HTR-8/SVneo (cell line): ENCODE measurements at regions not wholly inside any gene's neighbourhood (a gene's known extent, or its start where the extent isn't known, plus 50 kb on each side); places are given as distances from the start of the nearest gene placed in this dataset.
A peak's percentile ranks its signal among the peaks of the same experiment; 100 is the strongest.

Source experiments
- DNase-seq: peaks from one replicate; pipeline ENCODE4 v3.0.0; 2011; ENCODE audit warnings: low spot score, mixed read lengths; ENCODE audit not compliant: insufficient read length
- FAIRE-seq: peaks from 2 replicates; lab custom pipeline; 2011; peaks lifted over from hg19 to GRCh38; lab: Jason Lieb, UNC

DNA sequence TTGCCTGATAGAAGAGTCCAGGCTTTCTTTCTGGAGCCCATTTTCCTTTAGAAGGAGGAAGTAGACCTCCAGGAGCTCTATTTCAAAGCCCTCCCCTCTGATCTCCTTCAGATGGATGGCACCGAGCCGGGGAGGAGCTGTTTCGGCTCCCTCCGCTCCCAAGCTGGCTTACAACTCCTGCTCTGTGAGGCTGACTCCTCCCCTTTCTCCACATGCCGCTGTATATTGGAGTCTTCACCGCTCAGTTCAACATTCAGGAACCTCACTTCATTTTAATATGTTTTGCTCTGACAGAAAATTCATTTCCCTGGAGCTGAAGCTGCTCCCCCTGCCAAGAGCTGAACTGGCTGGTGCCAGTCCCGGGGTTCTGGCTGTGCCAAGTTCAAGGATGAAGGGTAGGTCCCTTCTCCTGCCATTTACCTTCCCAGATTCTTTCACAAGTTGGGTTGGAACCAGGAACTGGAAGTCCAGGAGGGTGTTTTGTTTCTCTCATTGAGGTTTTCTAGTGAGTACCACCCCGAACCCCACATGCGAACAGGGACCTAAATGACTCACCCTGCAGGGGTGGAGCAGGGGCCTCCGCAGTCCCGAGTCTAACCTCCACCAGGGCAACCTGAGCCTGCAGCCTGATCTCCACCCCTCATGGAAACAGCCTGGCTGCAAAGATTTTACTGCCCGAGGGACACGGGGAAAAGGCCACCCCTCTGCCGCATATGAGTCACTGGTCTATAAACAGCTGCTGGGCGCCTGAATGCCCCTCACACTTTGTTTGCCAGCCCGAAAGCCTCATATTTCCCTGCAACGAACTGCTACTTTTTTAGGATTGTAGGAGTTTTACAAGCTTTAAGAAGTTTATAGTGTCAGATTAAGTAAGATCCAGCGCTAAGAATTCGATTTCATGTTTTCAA lies 68.6 kb upstream of the FOXA2 start:
- FAIRE-seq: no peak
- DNase-seq: no peak

DNA sequence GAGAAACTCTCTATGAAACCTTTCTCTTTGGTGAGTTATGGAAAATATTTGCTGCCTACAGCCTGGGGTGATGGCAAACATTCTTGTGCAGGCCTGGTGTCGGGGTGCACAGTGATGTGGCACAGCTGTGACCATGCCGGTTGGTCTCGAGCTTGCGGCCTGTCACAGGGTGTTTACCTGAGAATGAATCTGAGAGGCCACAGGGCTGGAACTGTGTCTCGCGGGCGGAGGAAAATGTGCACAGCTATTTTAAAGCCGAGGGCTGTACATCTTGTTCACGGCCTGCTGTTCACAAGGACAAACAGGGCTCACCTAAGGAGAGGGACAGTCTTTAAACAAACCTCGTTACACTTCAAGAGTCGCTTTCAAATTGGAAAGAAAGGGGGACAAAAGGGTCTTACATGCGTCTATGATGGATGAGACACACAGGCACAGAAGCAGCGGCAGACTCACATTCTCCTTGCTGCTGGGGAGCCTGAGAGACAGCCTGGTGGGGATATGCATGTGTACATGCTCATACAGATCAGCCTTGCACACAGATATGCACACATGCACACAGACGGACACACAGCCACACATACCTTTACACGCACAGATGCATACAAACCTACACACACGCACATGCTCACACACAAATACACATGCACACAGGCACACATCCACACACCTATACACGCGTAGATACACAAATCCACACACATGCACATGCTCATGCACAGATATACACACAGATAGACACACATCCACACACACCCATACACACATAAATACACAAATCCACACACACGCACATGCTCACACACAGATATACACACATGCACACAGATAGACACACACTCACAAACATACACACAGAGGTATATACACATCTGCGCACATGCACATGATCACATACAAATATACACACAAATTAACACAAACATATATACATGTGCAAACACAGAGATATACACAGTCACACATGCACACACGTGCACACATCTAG lies 69.6 kb upstream of the FOXA2 start:
- FAIRE-seq: peak; percentile 78
- no peak for DNase-seq

DNA sequence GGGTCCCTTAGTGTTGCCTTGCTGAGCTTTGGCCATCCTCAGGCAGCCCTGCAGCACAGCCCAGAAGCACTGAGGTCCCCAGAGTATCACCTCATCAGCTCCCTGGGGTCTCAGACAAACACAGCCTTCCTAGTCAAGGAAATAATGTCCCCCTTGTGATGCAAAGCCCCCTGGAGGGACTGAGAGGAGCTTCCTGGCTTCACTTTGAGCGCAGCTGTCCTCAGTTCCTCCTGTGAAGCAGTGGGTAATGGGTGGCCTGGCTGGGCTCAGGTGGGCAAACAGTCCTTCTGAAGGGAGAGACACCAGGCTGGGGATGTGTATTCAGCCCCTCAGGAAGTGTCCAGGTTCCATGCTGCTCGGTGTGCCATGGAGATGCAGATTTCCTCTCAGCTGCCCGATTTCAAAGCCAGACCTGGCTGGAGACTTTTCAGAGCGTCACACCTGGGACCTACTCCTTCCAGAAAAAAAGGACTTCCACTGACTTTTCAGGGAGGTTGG lies 79.2 kb upstream of the FOXA2 start:
- DNase-seq: no peak

DNA sequence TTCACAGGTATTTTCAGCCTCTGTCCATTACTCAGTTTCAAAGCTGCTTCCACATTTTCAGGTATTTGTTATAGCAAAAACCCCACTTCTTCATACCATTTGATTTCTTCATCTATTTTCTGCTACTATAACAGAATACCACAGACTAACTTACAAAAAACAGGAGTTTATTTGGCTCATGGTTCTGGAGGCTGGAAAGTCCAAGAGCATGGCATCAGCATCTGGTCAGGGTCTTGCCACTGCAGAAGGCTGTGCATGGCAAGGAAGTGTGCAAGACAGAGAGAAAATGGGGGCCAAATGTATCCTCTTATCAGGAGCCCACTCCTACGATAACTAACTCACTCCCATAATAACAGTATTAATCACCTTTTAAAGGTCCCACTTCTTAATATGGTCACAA lies 82.8 kb upstream of the FOXA2 start:
- DNase-seq (no peak), FAIRE-seq (no peak)

More for the DNA sequence above, 79.2 kb upstream of the FOXA2 start:
- no peak for FAIRE-seq

DNA sequence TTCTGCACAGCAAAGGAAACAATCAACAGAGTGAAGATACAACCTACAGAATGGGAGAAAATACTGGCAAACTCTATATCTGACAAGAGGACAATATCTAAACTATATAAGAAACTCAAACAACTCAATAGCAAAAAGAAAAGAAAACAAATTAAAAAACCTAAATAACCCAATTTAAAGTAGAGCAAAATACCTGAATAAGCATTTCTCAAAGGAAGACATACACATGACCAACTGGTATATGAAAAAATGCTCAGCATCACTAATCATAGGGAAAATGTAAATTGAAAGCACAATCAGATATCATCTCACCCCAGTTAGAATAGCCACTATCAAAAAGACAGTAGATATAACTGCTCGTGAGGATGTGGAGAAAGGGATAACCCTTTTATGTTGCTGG lies 87.8 kb upstream of the FOXA2 start:
- FAIRE-seq (no peak), DNase-seq (no peak)

DNA sequence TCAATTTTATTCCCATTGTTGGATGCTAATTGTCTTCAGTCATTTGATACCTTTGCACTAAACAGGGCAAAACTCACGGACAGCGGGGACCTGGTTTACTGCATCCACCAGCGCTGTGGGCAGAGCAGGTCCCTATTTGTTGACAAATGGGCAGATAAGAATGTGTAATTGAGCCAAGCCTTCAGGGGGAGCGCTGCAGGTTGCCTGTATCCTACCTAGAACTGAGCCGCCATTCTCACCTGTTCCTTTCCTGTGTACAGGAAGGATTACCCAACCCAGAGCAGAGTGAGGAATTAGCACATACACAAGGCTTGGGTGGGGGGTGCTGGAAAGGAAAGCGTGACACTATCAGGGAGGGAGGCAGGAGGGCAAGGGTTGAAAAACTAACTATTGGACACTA lies 89.1 kb upstream of the FOXA2 start:
- DNase-seq (no peak), FAIRE-seq (no peak)

DNA sequence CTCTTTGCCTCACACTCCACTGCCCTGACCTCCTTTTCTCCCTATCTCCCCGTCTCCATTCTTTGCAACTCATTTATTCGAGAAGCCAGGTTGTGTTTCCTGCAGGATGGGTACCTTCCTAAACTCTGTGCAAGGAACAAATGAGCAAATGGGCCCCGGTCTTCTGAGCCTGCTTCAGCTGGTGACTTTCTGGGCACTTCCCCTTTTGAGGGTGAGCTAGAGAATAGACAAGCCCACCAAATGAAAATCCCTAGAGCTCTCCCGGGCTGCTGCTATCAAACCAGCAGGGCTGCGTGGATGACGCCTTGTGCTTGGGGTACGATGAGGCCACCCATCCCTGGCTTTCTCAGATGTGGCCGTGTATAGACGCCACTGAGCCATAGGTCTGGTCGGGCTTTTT lies 91.0 kb upstream of the FOXA2 start:
- no peak for DNase-seq
- no peak for FAIRE-seq

DNA sequence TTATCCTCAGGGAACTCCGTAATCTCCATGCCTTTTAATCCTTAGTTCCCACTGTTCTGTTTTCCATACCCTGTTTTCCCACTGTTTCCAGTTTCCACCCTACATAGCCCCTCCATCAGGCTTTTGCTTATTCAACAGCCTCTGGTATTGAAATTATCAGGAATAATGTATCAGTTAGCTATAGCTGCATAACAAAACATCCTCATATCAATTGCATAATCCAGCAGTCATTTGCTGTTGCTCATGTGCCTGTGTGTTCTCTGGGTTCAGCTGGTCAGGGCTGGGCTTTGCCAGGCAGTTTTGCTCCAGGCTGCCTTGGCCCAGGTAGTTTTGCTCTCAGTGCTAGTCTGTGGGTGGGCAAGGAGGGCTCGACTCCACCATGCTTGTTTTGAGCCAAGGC lies 94.3 kb upstream of the FOXA2 start:
- DNase-seq (no peak), FAIRE-seq (no peak)

DNA sequence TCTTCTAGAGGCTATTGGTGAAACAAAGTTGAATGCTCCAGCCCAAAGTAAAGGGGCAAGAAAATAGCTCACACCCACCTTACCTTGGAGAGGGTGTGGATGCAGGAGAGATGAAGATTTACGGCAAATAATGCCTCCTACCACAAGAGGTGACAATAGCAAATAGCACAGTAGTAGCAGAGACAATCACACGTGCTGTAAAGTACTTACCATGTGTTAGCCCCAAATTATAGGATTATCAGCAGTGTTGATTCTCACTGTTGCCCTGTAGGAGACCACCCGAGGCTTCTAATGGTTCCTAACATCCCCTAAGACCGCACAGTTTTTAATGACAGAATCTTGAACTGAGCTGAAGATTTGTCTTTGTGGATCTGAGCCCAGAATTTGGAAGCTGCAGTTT lies 94.8 kb upstream of the FOXA2 start:
- FAIRE-seq (no peak), DNase-seq (no peak)

DNA sequence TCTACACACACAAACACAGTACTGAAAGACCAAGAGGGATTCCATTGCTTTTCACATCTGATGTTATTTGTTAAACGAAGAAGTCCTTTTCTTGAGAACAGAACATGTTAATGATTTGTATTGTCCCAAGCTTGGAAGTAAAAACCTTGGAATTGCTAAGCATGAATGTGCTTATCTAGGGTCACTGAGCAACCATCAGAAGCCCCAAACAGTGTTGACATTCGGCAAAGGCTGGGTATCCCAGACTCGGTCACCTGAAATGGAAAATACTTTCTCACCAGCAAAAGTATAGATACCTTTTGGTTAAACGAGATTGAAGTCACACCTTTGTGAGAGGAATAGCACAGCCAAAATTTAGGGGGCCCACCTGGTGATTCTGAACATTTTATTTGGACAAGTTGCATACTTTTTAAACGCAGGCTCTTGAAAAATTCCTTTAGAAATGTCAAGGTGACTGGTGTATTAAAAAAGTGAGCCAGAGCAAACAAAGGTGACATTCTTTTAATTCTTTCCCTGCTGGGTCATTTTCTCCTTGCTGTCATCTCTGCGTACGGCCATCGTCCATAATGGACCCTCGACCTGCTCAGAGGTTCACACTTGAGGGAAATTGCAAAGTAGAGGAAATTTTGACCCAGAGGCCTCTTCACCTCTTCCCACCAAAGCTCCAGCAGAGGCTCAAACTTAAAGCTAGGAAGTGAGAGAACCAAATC lies 95.8 kb upstream of the FOXA2 start:
- DNase-seq (no peak), FAIRE-seq (no peak)

DNA sequence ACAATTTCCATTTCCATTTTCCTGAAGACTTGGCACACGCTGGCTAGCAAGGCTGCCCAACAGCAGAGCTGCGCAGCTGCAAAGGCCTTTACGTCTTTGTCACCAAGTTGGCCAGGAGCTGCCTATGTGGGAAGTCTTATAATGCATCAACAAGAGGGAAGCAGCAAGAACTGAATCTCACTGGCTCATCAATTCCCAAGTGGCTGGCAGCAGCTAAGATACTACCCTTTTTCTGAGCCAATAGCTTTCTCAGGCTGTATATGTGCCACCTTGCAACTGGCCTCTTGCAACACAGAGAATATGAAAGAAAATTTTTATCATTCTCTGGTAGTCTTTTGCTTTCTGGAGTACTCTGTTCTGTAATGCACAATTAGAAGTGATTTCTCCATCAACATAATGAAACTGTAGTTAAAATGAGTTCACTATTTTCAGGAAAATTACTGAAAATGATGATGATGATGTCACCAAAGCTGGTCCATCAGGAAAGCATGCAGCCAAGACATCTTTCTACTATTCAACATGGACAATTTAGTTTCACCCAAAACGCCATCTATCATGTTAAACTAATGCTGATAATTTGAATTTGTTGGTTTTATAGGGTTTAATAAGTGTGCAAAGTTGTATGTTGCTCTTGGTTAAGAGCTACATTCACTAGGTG lies 97.3 kb upstream of the FOXA2 start:
- DNase-seq (no peak), FAIRE-seq (no peak)

DNA sequence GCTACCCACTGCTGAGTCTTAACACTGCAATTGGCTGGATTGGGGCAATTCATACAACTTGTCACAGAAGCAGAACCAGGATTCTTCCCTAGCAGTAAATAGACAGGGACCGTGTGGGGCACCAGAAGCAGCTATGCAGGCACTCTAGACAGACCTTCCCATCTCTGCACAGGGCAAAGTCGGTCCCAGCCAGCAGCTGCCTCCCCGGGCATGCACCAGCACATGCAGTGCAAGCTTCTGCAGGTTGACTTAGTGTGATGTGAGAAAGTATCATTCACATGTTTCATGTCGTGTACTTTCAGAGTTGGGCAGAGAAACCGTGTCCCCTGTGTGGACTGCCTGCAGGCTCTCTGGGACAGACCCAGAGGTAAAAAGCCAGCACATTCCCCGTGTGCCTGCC lies 98.0 kb upstream of the FOXA2 start:
- FAIRE-seq: no peak
- DNase-seq: no peak

DNA sequence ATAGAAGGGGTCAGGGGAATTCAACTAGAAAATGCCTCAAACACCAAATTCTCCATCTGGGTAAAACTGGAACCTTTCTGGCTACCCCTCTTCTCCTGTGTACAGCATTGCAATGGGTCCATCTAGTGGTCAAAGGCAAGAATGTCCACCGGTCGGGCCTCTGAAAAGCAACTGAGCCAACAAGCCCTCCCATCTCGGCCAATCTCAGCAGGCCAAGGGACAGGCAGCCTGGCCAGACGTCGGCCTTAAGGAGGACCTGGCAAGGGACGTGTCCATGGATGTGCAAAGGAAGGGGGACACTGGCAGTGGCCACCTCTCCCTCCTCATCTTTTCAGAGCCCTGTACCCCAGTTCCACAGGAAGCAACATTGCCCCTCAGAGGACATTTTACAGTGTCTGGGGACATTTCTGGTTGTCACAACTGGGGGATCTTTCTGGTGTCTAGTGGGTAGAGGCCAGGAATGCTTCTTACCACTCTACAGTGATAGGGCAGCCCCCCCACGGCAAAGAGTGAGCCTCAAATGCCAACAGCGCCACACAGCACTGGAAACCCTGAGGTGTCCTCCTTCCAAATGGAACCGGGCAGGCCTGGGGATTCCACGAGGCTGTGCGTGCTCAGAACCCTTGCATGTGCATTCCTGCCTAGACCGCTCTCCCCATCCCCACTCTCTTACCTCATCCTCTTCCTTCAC lies 99.8 kb upstream of the FOXA2 start:
- peak; percentile 66 for DNase-seq
- no peak for FAIRE-seq

DNA sequence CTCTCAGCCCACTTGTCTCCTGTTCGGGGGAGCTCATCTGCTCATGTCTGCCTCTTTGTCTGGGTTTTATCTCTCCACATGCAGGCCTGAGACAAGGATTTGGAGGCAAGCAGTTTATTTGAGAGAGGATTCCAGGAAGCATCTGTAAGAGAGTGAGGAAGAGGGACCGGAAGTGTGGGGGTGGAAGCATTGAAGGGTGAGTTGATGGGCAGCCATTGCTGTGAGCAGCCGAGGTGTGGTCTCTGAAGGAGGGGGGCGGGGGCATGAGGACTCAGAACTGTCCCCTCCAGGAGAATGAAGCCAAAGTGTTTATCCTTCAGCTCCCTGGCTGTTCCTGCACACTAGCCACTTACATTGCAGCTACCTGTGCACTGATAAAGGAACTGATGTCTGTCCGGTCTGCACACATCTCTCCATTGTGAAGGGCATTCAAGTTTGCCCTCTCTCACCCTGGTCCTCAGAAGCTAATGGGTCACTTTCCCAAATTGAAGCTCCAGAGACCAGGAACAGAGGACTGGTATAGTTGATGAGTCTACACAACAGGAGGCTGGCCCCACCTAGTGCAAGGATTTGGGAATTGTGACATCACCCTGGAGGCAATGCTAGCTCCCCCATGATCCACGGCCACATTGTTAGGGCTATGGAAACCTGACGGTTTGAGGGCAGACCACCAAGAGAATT lies 100.5 kb upstream of the FOXA2 start:
- FAIRE-seq (no peak), DNase-seq (no peak)

DNA sequence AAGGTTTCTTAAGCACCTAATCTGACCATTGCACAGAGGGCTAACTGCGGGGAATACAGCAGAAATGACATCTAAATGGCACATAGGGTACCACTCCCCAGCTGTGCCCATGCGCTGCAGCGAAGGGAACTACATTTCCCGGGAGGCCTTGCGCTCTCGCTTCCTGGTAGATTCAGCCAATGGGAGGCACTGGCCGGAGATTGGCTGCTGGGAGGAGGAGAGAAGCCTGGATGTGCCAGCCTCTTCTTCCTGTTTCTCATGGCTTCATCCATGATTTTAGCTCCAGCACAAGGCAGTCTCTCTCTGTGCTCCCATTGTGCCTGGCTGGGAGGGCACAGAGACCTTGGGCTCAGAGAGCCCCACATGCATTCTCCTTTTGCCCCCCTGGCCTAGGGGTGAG lies 101.7 kb upstream of the FOXA2 start:
- FAIRE-seq (peak; percentile 66), DNase-seq (peak; percentile 37)

DNA sequence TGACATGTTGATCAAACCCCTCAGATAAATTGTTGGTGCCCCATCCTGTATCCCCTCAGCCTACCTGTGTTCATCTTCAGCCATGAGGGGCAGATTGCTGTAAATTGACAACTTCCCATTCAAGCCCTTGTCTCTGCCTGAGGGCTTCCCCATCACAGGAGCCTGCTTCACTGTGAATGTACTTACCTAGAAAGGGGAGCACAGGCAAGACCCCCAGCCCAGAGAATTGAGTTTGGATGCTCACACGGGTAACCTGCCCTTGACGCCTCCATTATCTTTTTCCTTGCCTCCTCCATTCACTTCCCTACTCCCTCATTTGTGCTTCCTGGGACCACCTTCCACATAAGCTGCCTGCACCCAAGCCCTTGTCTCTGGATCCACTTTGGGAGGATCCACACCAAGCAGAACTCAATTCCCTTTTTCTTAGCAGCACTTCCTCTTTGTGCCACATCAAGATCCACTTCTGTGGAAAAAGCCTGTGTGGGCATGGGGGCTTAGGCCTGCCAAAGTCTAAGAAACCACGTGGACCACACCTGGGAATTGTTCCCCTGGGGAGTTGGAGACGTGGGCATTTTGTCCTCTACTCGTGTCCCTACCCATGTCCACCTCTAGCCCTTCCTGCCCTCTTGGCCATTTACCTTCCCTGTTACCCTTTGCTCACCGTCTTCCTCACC lies 103.4 kb upstream of the FOXA2 start:
- FAIRE-seq (no peak), DNase-seq (no peak)

DNA sequence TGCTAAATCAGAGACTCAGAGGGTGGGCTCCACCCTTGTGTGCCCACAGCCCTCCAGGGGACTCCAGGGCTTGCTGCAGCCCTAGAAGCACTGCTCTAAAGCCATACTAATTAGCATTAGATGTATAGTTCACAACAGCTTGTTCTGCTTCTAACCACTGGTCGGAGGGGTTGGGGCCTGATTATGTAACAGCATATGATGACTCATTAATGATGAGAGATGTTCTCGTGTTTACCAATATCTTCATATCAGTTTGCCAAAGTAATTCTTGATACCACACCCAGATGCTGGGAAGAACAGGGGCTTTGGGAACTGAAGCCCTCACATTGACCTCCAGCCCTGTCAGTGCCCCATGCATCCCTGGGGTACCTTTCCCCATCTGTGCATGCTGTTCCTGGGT lies 104.1 kb upstream of the FOXA2 start:
- FAIRE-seq (no peak), DNase-seq (no peak)

DNA sequence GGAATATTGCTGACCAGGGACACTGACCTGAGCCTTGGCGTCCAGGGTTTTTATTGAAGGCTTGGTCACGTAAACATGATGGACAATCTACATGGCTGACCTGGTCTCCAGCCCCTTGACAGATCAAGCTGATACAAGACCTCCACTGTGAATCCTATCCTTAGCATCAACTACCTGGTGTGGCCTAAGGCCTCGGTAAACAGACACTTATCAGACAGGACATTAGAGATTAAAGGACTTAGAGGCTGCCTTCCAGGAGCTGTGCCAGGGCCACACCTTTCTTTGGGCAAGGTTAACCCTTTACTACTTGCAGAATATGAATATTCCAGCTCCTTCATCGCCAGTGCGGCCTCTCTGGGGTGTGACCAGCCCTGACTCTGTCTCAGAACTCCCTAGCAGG lies 104.9 kb upstream of the FOXA2 start:
- no peak for FAIRE-seq

More for the DNA sequence above, 104.9 kb upstream of the FOXA2 start:
- DNase-seq: no peak
